Testis (tissue), 2 donors: ENCODE measurements at regions not wholly inside any gene's neighbourhood (a gene's known extent, or its start where the extent isn't known, plus 50 kb on each side); places are given as distances from the start of the nearest gene placed in this dataset.

Experiments
- DNase-seq: peaks from one replicate; pipeline ENCODE4 v3.0.0-alpha.2; 2019
- H3K27ac ChIP-seq, 2 donors: fragments of 200-600 bp; sonication (generic); one replicate each; pipeline ENCODE4 v1.5.1; 2019
- H3K27me3 ChIP-seq: fragments of 200-600 bp; sonication (generic); one replicate; pipeline ENCODE4 v1.5.1; 2019
- H3K36me3 ChIP-seq: fragments of 200-600 bp; sonication (generic); one replicate; pipeline ENCODE4 v1.5.1; 2017; ENCODE audit warnings: low read depth; ENCODE audit errors: missing control alignments
- H3K4me1 ChIP-seq: fragments of 200-600 bp; sonication (generic); one replicate; pipeline ENCODE4 v1.5.1; 2019
- H3K4me3 ChIP-seq, 2 donors: fragments of 200-600 bp; sonication (generic); one replicate each; pipeline ENCODE4 v1.5.1; 2017 to 2019
- H3K9me3 ChIP-seq: fragments of 200-600 bp; sonication (generic); one replicate; pipeline ENCODE4 v1.5.1; 2017
- CTCF ChIP-seq, 3 experiments: fragments of 450-650 bp in 2 of 3; fragments of 200-600 bp in 1 of 3; sonication (generic) in 1 of 3; IDR thresholded peaks; one replicate each; pipeline ENCODE4 v1.5.1; 2016 to 2019; ENCODE audit warnings: antibody characterized with exemption in 3 of 3, mild to moderate bottlenecking in 2 of 3, moderate library complexity in 1 of 3
- POLR2A ChIP-seq: fragments of 450-650 bp; IDR thresholded peaks from one replicate; pipeline ENCODE4 v1.6.1; 2017; ENCODE audit warnings: antibody characterized with exemption, mild to moderate bottlenecking, moderate library complexity
- WGBS, 2 donors: methylation state at CpG; one replicate each; pipeline ENCODE4 v1.1.5; 2018; 5-methylcytosine and 5-hydroxymethylcytosine counted together
- intact Hi-C: fragments of 100-400 bp; cut with DNase I; formaldehyde crosslinking; loops from one replicate; pipeline ENCODE4 v1.15.1; 2023; ENCODE audit warnings: low total_unique reads

- Histone ChIP-seq H3K27me3 (no peaks in the 10 kb centered on the region), H3K4me1 (no peaks in the 10 kb centered on the region), H3K9me3 (no peaks in the 10 kb centered on the region), H3K4me3 (no peak overlapping the region), H3K27ac (no peak overlapping the region), H3K36me3 (no peaks in the 10 kb centered on the region)
- DNase-seq: no peak
- TF ChIP-seq CTCF (IDR thresholded peaks at IDR 0.05) (no peak), POLR2A (no peak)
- intact Hi-C loops: no loop called here
- 87% methylated on average over 4 of the region's 4 CpGs; no CpG with 5 or more reads in 1 of the 2 donors for WGBS, 2 donors
These were observed 284.9 kb downstream of the OSR1 start for GRCh38 chr2:19073522-19073921.

- Histone ChIP-seq H3K9me3 (no peaks in the 10 kb centered on the region), H3K36me3 (no peaks in the 10 kb centered on the region), H3K27me3 (no peaks in the 10 kb centered on the region), H3K4me3 (no peak overlapping the region), H3K27ac (no peak overlapping the region), H3K4me1 (no peaks in the 10 kb centered on the region)
- WGBS, 2 donors: 76 to 88% methylated on average over 2 of the region's 2 CpGs
- TF ChIP-seq CTCF (IDR thresholded peaks at IDR 0.05) (no peak), POLR2A (no peak)
- no peak for DNase-seq
- intact Hi-C loops: no loop called here
These were observed 286.3 kb downstream of the OSR1 start for GRCh38 chr2:19072161-19072560.

GRCh38 chr2:19070886-19071285, 287.5 kb downstream of the OSR1 start:
- DNase-seq: no peak
- H3K9me3 ChIP-seq: no peaks in the 10 kb centered on the region
- H3K27ac ChIP-seq: no peak overlapping the region
- no peaks in the 10 kb centered on the region for H3K4me1 ChIP-seq
- WGBS, 2 donors: 40 to 50% methylated on average over 4 of the region's 4 CpGs
- TF ChIP-seq CTCF (IDR thresholded peaks at IDR 0.05) (no peak), POLR2A (no peak)
- H3K36me3 ChIP-seq: no peaks in the 10 kb centered on the region
- intact Hi-C loops: no loop called here
- no peak overlapping the region for H3K4me3 ChIP-seq
- no peaks in the 10 kb centered on the region for H3K27me3 ChIP-seq

GRCh38 chr2:19068206-19068605, 290.2 kb downstream of the OSR1 start:
- TF ChIP-seq CTCF (IDR thresholded peaks at IDR 0.05) (no peak), POLR2A (no peak)
- Histone ChIP-seq H3K27me3 (no peaks in the 10 kb centered on the region), H3K36me3 (no peaks in the 10 kb centered on the region), H3K9me3 (no peaks in the 10 kb centered on the region), H3K4me3 (no peak overlapping the region), H3K27ac (no peak overlapping the region), H3K4me1 (no peaks in the 10 kb centered on the region)
- no peak for DNase-seq
- WGBS, 2 donors: 87 to 100% methylated on average over 2 of the region's 2 CpGs
- intact Hi-C loops: no loop called here

- H3K4me1 ChIP-seq: no peaks in the 10 kb centered on the region
- H3K9me3 ChIP-seq: no peaks in the 10 kb centered on the region
- no peak overlapping the region for H3K27ac ChIP-seq
- DNase-seq: no peak
- no peak overlapping the region for H3K4me3 ChIP-seq
- H3K36me3 ChIP-seq: no peaks in the 10 kb centered on the region
- TF ChIP-seq POLR2A: no peak
- no peak for TF ChIP-seq CTCF (IDR thresholded peaks at IDR 0.05)
- 77 to 89% methylated on average over 1 of the region's 1 CpG for whole genome bisulfite sequencing, 2 donors
- no peaks in the 10 kb centered on the region for H3K27me3 ChIP-seq
- intact Hi-C loops: no loop called here
These were observed 296.1 kb downstream of the OSR1 start for GRCh38 chr2:19062370-19062769.
